BE2C (cell line): ENCODE measurements at regions not wholly inside any gene's neighbourhood (a gene's known extent, or its start where the extent isn't known, plus 50 kb on each side); places are given as distances from the start of the nearest gene placed in this dataset.

Experiments used
- DNase-seq: peaks from one replicate; pipeline ENCODE4 v3.0.0-alpha.2; 2020
- H3K27me3 ChIP-seq: fragments of 250-450 bp; sonication (Bioruptor Pico); 2 replicates; pipeline ENCODE4 v1.5.1; 2020; ENCODE audit warnings: mild to moderate bottlenecking
- H3K36me3 ChIP-seq: fragments of 250-450 bp; sonication (Bioruptor Pico); 2 replicates; pipeline ENCODE4 v1.5.1; 2020; ENCODE audit warnings: mild to moderate bottlenecking
- H3K4me1 ChIP-seq: fragments of 250-450 bp; sonication (Bioruptor Pico); 2 replicates; pipeline ENCODE4 v1.5.1; 2020
- H3K4me3 ChIP-seq: 2 replicates; pipeline ENCODE4 v1.5.1; 2011; ENCODE audit warnings: low read depth, low read length
- H3K9me3 ChIP-seq: fragments of 250-450 bp; sonication (Bioruptor Pico); 2 replicates; pipeline ENCODE4 v1.5.1; 2020
- CTCF ChIP-seq: IDR thresholded peaks from 2 replicates; pipeline ENCODE4 v1.5.1; 2012; ENCODE audit warnings: mild to moderate bottlenecking, low read depth, low read length

GRCh38 chr5:116375926-116376325 lies 198.7 kb downstream of the SEMA6A start:
- DNase-seq = no peak
- Histone ChIP-seq H3K4me1 (peaks cover 7% of the 10 kb centered on the region), H3K4me3 (no peak overlapping the region), H3K27me3 (no peaks in the 10 kb centered on the region), H3K9me3 (no peaks in the 10 kb centered on the region), H3K36me3 (no peaks in the 10 kb centered on the region)
- TF ChIP-seq CTCF = no peak

GRCh38 chr5:116374434-116374852 lies 200.2 kb downstream of the SEMA6A start:
- Histone ChIP-seq H3K4me1 (peaks cover 7% of the 10 kb centered on the region), H3K36me3 (no peaks in the 10 kb centered on the region), H3K27me3 (no peaks in the 10 kb centered on the region), H3K9me3 (no peaks in the 10 kb centered on the region), H3K4me3 (no peak overlapping the region)
- no peak for DNase-seq
- no peak for TF ChIP-seq CTCF

GRCh38 chr5:116372931-116373597 lies 201.6 kb downstream of the SEMA6A start:
- H3K27me3 ChIP-seq = no peaks in the 10 kb centered on the region
- H3K4me1 ChIP-seq = peaks cover 5% of the 10 kb centered on the region
- H3K9me3 ChIP-seq = no peaks in the 10 kb centered on the region
- no peak overlapping the region for H3K4me3 ChIP-seq
- no peaks in the 10 kb centered on the region for H3K36me3 ChIP-seq
- no peak for TF ChIP-seq CTCF
- DNase-seq = no peak

GRCh38 chr5:116371935-116372334 lies 202.7 kb downstream of the SEMA6A start:
- no peak for DNase-seq
- no peaks in the 10 kb centered on the region for H3K36me3 ChIP-seq
- TF ChIP-seq CTCF = no peak

GRCh38 chr5:116371431-116371830 lies 203.2 kb downstream of the SEMA6A start:
- DNase-seq = no peak
- no peaks in the 10 kb centered on the region for H3K9me3 ChIP-seq
- no peak overlapping the region for H3K4me3 ChIP-seq
- no peaks in the 10 kb centered on the region for H3K27me3 ChIP-seq
- no peaks in the 10 kb centered on the region for H3K36me3 ChIP-seq
- H3K4me1 ChIP-seq = no peaks in the 10 kb centered on the region
- TF ChIP-seq CTCF = no peak

More at GRCh38 chr5:116371935-116372334, 202.7 kb downstream of the SEMA6A start:
- Histone ChIP-seq H3K27me3 (no peaks in the 10 kb centered on the region), H3K4me3 (no peak overlapping the region), H3K4me1 (no peaks in the 10 kb centered on the region), H3K9me3 (no peaks in the 10 kb centered on the region)

- no peaks in the 10 kb centered on the region for H3K4me1 ChIP-seq
- no peak for TF ChIP-seq CTCF
- H3K27me3 ChIP-seq = no peaks in the 10 kb centered on the region
- no peak for DNase-seq
- H3K4me3 ChIP-seq = no peak overlapping the region
- H3K9me3 ChIP-seq = no peaks in the 10 kb centered on the region
- no peaks in the 10 kb centered on the region for H3K36me3 ChIP-seq
Measured at GRCh38 chr5:116370886-116371285, 203.7 kb downstream of the SEMA6A start.
